ENCODE measurements at regions not wholly inside any gene's neighbourhood (a gene's known extent, or its start where the extent isn't known, plus 50 kb on each side); places are given as distances from the start of the nearest gene placed in this dataset.

GRCh38 chr1:91603409-91603808, 102.8 kb downstream of the CDC7 start:
- TF ChIP-seq CTCF (IDR thresholded peaks at IDR 0.05; ENCODE audit: low read depth, low read length) = no peak
- TF ChIP-seq POLR2A (IDR thresholded peaks at IDR 0.05; ENCODE audit: extremely low read depth, insufficient read length) = no peak
- TF ChIP-seq MAX (IDR thresholded peaks at IDR 0.05; ENCODE audit: low read depth, low read length) = no peak
- no peak for TF ChIP-seq MYC (IDR thresholded peaks at IDR 0.05; ENCODE audit: low read depth, low read length)
